H1 (cell line): ENCODE measurements at regions not wholly inside any gene's neighbourhood (a gene's known extent, or its start where the extent isn't known, plus 50 kb on each side); places are given as distances from the start of the nearest gene placed in this dataset.

Experiments
- NANOG ChIP-seq: IDR thresholded peaks from 2 replicates; pipeline ENCODE4 v1.6.1; 2011; ENCODE audit warnings: low read length, low read depth, mild to moderate bottlenecking, inconsistent platforms; ENCODE audit not compliant: insufficient read depth, poor library complexity, severe bottlenecking
- TEAD4 ChIP-seq: IDR thresholded peaks from 2 replicates; pipeline ENCODE4 v1.6.1; 2012; ENCODE audit warnings: low read depth, low read length, inconsistent platforms, mixed read lengths
- YY1 ChIP-seq: IDR thresholded peaks from 2 replicates; pipeline ENCODE4 v1.6.1; 2011; ENCODE audit warnings: low read depth, mild to moderate bottlenecking, low read length

GRCh38 chr14:47821135-47821534 is 145.7 kb upstream of the MDGA2 start (continued):
- TF ChIP-seq YY1 (no peak), NANOG (no peak), TEAD4 (no peak)
